Calu3 (cell line): ENCODE measurements at regions not wholly inside any gene's neighbourhood (a gene's known extent, or its start where the extent isn't known, plus 50 kb on each side); places are given as distances from the start of the nearest gene placed in this dataset.

Experiments used
- BruUV-seq: library from RNA; stranded (reverse); fragments of 400-500 nt; replicated peaks from 2 replicates; lab custom pipeline; 2021; lab: Mats Ljungman, UMichigan
- CTCF ChIA-PET: fragments of 300-600 bp; sonication (Branson Sonifier 250); formaldehyde crosslinking; loops from one replicate; lab custom pipeline; 2022; ENCODE audit warnings: antibody characterized with exemption; lab: Charles Lee
- DNase-seq: peaks from one replicate; pipeline ENCODE4 v3.0.0; 2022
- H3K27ac Mint-ChIP-seq: one replicate; pipeline ENCODE4 v1.8.0; 2022; ENCODE audit warnings: mixed read lengths; ENCODE audit not compliant: unreplicated experiment
- H3K27me3 Mint-ChIP-seq: one replicate; pipeline ENCODE4 v1.8.0; 2022; ENCODE audit warnings: mixed read lengths; ENCODE audit not compliant: unreplicated experiment
- H3K36me3 Mint-ChIP-seq: one replicate; pipeline ENCODE4 v1.8.0; 2022; ENCODE audit warnings: mild to moderate bottlenecking, moderate library complexity, mixed read lengths; ENCODE audit not compliant: insufficient read depth, unreplicated experiment
- H3K4me1 Mint-ChIP-seq: one replicate; pipeline ENCODE4 v1.8.0; 2022; ENCODE audit warnings: mild to moderate bottlenecking, low read depth, mixed read lengths; ENCODE audit not compliant: unreplicated experiment
- H3K4me3 Mint-ChIP-seq: one replicate; pipeline ENCODE4 v1.8.0; 2022; ENCODE audit warnings: mild to moderate bottlenecking, low read depth, moderate library complexity, mixed read lengths; ENCODE audit not compliant: unreplicated experiment
- H3K9me3 Mint-ChIP-seq: one replicate; pipeline ENCODE4 v1.8.0; 2022; ENCODE audit warnings: low read depth, mixed read lengths; ENCODE audit not compliant: unreplicated experiment
- CTCF ChIP-seq: fragments of 200-600 bp; IDR thresholded peaks from one replicate; pipeline ENCODE4 v1.8.0; 2022; ENCODE audit warnings: antibody characterized with exemption; ENCODE audit not compliant: unreplicated experiment
- intact Hi-C: fragments of 100-400 bp; cut with micrococcal nuclease; formaldehyde crosslinking; loops from one replicate; pipeline ENCODE4 v1.10.0; 2022; ENCODE audit not compliant: unreplicated experiment

GRCh38 chr12:124633365-124634362, 66.3 kb upstream of the NCOR2 start:
- intact Hi-C loops = no loop called here
- TF ChIP-seq CTCF = no peak
- H3K9me3 Mint-ChIP-seq = peaks cover 3% of the 10 kb centered on the region
- no TSS peak for BruUV-seq
- H3K36me3 Mint-ChIP-seq = peaks cover 14% of the 10 kb centered on the region
- no peaks in the 10 kb centered on the region for H3K27me3 Mint-ChIP-seq
- H3K4me3 Mint-ChIP-seq = no peak overlapping the region
- H3K27ac Mint-ChIP-seq = peak overlapping the region; percentile 75
- DNase-seq = peak; percentile 68
- CTCF ChIA-PET = interaction anchor here (0.7 to 1.2 kb wide), 4 partner anchors 22 to 724 kb away, joined by 3 to 5 read pairs (median 3); no protein-coding TSS in a partner anchor
- peaks cover 40% of the 10 kb centered on the region for H3K4me1 Mint-ChIP-seq

GRCh38 chr12:124632519-124632984, 65.1 kb upstream of the NCOR2 start:
- peaks cover 14% of the 10 kb centered on the region for H3K36me3 Mint-ChIP-seq
- no peak for DNase-seq
- H3K9me3 Mint-ChIP-seq = peaks cover 3% of the 10 kb centered on the region
- H3K27ac Mint-ChIP-seq = peak overlapping the region; percentile 75
- CTCF ChIA-PET = interaction anchor here (0.6 to 1.0 kb wide), 3 partner anchors 23 to 210 kb away, joined by 3 to 4 read pairs (median 3); no protein-coding TSS in a partner anchor
- no peak for TF ChIP-seq CTCF
- BruUV-seq = no TSS peak
- intact Hi-C loops = no loop called here
- H3K4me3 Mint-ChIP-seq = no peak overlapping the region
- peaks cover 42% of the 10 kb centered on the region for H3K4me1 Mint-ChIP-seq
- no peaks in the 10 kb centered on the region for H3K27me3 Mint-ChIP-seq

GRCh38 chr12:124631681-124632256, 64.4 kb upstream of the NCOR2 start:
- no peak for DNase-seq
- Mint-ChIP-seq H3K27me3 (no peaks in the 10 kb centered on the region), H3K4me3 (no peak overlapping the region), H3K4me1 (peaks cover 48% of the 10 kb centered on the region), H3K36me3 (peaks cover 19% of the 10 kb centered on the region), H3K27ac (no peak overlapping the region), H3K9me3 (peaks cover 3% of the 10 kb centered on the region)
- no peak for TF ChIP-seq CTCF
- no TSS peak for BruUV-seq
- intact Hi-C loops = no loop called here
- CTCF ChIA-PET = no interaction called here

GRCh38 chr12:124630791-124631313, 63.4 kb upstream of the NCOR2 start:
- CTCF ChIA-PET = no interaction called here
- Mint-ChIP-seq H3K27me3 (no peaks in the 10 kb centered on the region), H3K4me3 (no peak overlapping the region), H3K36me3 (peaks cover 24% of the 10 kb centered on the region), H3K4me1 (peaks cover 48% of the 10 kb centered on the region), H3K9me3 (no peaks in the 10 kb centered on the region), H3K27ac (no peak overlapping the region)
- no TSS peak for BruUV-seq
- intact Hi-C loops = no loop called here
- DNase-seq = no peak
- TF ChIP-seq CTCF = no peak
